ENCODE measurements at regions not wholly inside any gene's neighbourhood (a gene's known extent, or its start where the extent isn't known, plus 50 kb on each side); places are given as distances from the start of the nearest gene placed in this dataset.
"Not testable (repeated sequence)": the region's sequence is repeated elsewhere in the genome, so short reads cannot be mapped to it uniquely, and the experiment has no call there.

GRCh38 chr15:21357056-21357455 lies 83.2 kb downstream of the POTEB3 start:
- DNase-seq; intact Hi-C loops (cut with DNase I, micrococcal nuclease); ATAC-seq: not testable (repeated sequence)

GRCh38 chr15:21355944-21356343 lies 84.4 kb downstream of the POTEB3 start:
- DNase-seq; intact Hi-C loops (cut with DNase I, micrococcal nuclease); ATAC-seq: not testable (repeated sequence)

DNA sequence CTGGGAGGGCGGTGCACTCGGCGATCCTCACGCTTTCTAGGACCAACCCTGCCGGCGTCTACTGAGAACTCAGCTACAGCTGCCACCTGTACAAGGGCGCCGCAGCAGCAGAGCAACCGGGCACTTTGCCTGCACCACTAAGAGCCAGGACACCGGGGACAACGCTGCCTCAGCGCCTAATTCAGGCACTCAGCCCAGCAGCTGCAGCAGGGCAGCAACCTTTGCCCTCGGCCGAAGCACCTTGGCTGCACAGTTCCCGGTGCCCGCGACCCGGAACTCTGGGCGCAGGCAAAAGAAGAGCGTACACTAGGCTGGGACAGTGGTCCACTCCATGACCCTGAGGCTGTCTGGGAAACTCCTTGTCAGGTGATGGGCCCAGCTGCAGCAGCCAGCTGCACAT lies 85.7 kb downstream of the POTEB3 start:
- intact Hi-C loops (cut with DNase I, micrococcal nuclease); DNase-seq; ATAC-seq: not testable (repeated sequence)

DNA sequence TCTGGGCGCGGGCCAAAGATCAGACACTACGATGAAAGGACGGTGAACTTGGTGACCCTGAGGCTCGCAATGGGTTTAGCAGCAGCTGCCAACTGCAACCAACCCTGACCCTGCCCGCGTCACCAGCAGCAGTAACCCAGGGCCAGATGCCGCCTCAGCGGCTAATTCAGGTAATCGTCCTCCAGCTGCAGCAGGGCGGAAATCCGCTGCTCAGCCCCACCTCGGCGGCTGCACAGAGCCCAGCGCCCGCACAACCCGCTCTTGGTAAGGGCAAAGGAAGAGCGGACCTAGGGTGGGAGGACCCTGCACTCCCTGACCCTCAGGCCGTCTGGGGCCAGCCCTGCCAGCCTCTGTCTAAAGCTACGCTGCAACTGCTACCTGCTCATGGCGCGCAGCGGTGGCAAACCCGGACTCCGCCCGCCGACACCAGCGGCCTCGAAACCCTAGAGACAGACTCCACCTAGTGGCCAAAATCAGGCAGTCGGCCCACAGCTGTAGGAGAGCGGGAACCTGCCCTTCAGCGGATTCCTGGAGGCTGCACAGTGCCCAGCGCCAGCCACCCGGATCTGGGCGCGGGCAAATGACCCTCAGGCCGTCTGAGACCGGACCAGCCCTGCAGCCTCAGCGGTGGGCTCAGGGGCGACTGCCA lies 87.5 kb downstream of the POTEB3 start:
- peak; percentile 26 for ATAC-seq
- intact Hi-C loops (cut with DNase I, micrococcal nuclease); DNase-seq: not testable (repeated sequence)

GRCh38 chr15:21344960-21345359 lies 95.3 kb downstream of the POTEB3 start:
- DNase-seq; ATAC-seq; intact Hi-C loops (cut with DNase I, micrococcal nuclease): not testable (repeated sequence)

DNA sequence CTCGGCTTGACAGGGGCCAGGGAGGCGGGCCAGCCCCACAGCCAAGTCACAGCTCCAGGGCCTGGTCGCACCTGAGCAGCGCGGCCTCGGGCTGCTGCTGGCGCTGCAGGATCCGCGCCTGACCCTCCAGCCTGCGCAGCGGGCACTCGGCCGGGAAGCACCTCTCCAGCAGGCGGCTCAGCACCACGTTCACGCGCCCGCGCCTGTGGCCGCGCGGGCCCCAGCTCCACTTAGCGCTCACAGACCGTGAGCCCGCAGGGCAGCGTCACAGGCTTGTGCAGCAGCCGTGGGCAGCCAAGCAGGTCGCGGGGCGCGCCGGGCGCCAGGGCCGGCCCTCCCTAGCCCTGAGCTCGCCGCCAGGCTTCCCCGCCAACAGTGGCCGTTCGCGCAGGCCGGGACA lies 95.8 kb downstream of the POTEB3 start:
- intact Hi-C loops (cut with DNase I, micrococcal nuclease); DNase-seq; ATAC-seq: not testable (repeated sequence)

- DNase-seq; ATAC-seq; intact Hi-C loops (cut with DNase I, micrococcal nuclease): not testable (repeated sequence)
These were observed 103.3 kb downstream of the POTEB3 start for GRCh38 chr15:21337028-21337427.

GRCh38 chr15:21324720-21325460 lies 115.4 kb downstream of the POTEB3 start:
- intact Hi-C loops (cut with DNase I, micrococcal nuclease): not testable (repeated sequence)
- ATAC-seq: peak; percentile 86
- DNase-seq: peak in 1 of 2 donors; percentile 4

DNA sequence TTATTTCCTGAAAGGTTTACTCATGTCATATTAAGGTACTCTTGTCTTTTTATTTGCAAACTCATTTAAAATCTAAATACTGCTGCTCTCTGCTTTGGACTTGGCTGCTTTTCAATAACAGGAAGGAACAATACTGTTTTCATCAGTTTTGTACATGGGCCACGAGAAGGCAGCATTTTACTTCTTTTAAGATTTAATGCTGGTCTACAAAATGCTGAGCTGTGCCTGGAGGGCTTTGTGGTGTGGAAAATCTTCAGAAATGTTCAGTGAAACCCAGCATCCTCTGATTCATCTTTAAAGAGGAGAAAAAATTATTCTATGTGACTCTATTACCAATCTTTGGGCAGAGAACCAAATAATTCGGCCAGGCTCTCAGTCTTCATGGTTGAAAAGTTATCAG lies 155.9 kb downstream of the POTEB3 start:
- peak; percentile 71 for ATAC-seq
- DNase-seq; intact Hi-C loops (cut with DNase I, micrococcal nuclease): not testable (repeated sequence)

- ATAC-seq: peak; percentile 36
- DNase-seq; intact Hi-C loops (cut with DNase I, micrococcal nuclease): not testable (repeated sequence)
These were observed 157.1 kb downstream of the POTEB3 start for GRCh38 chr15:21283210-21283609.

DNA sequence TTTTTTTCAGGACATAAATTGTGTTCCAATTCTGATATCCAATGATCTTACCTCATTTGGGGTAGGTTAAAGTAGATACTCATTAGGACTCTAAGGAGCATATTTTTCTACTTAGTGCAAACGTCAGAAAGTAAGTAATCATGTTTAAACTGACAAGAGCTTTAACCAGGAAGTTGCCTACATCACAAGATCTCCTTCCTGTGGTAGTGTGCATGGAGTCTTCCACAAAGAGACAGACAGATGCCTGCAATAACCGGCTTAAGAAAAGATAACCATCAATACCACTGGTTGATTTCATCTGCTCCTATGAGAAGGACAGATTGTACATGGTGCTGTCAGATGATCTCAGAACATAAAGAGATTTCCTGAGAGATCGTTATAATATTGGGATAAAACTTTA lies 160.0 kb downstream of the POTEB3 start:
- ATAC-seq; DNase-seq; intact Hi-C loops (cut with DNase I, micrococcal nuclease): not testable (repeated sequence)

DNA sequence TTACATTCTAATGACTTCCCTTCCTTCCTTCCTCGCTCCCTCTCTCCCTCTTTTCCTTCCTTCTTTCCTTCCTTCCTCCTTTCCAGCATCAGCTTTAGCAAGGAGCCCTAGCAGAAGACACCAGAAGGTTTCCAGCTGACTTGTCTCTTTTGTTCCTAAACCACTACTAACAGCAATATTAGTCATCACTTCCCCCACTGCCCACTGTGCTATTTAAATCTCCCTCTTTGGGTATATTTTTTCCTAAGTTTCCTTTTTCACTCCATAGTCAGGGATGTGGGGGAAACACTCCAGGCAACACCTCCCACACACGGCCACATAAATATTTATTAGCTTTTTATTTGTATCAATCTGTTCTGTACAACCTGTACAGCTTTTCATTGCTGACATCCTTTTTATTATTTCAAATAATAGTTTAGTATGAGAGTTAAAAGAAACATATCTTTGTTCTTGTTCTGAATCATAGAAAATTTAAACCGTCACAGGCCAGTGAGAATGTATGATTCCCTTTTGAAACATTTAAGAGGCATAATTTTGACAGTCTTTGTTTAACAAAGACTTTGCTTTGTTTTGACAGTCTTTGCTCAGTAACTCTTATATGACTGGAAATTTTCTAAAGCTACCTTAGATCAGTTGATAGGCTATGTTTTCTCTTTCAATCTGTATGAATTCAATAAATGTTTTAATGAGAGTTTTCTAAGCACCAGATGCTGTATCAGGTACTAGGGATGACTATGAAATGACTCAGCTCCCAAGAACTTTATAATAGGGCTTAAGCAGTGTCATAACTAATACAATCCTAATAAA lies 167.9 kb downstream of the POTEB3 start:
- ATAC-seq; DNase-seq; intact Hi-C loops (cut with DNase I, micrococcal nuclease): not testable (repeated sequence)

DNA sequence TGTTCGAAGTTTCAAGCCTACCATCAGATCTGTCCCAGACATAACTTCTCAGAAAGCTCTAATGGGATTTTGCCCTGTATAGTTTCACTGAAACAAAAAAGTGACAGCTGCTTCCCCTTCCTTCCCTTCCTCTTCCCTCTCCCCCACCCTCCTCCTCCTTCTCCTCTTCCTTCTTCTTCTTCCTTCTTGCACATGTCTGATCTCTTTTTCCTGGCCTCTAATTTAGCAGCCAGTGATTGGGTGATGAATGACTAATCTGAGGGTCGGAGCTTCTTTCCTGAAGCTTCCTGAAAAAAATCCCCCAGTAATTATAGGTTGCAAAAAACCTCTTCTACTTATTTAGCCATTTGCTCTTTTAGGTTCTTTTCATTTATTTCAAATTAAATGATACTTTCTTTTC lies 168.7 kb downstream of the POTEB3 start:
- no peak for DNase-seq
- ATAC-seq: no peak
- intact Hi-C loops (cut with DNase I, micrococcal nuclease): no loop called here

- ATAC-seq (no peak), DNase-seq (no peak)
- intact Hi-C loops (cut with DNase I, micrococcal nuclease): no loop called here
These were observed 169.8 kb downstream of the POTEB3 start for GRCh38 chr15:21270474-21270873.

GRCh38 chr15:21269673-21270072 lies 170.6 kb downstream of the POTEB3 start:
- ATAC-seq; intact Hi-C loops (cut with DNase I, micrococcal nuclease); DNase-seq: not testable (repeated sequence)

GRCh38 chr15:21269121-21269520 lies 171.2 kb downstream of the POTEB3 start:
- ATAC-seq: no peak
- intact Hi-C loops (cut with DNase I, micrococcal nuclease): no loop called here
- no peak for DNase-seq

DNA sequence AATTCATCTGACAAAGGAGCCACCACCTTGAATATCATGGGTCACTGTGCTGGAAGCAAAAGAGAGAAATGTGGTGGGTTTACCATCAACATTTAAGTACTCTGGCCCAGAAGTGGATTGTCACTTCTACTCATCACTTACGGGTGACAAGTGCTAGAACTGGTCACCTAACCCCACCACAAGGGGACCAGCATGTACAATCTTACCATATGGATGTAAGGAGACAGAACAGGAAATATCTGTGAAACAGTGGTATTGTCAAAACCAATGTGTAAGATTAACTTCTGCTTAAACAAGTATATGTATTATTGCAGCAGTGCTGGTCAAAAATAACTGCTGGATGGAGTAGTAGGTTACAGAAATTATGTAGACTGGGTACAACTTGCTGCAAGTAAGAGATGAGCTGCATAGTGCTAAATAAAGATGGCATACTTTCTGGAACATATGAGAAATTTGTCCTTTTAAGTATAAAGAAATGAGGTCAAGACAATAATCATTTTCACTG lies 171.8 kb downstream of the POTEB3 start:
- intact Hi-C loops (cut with DNase I, micrococcal nuclease): no loop called here
- DNase-seq (no peak), ATAC-seq (no peak)

GRCh38 chr15:21267671-21268395 lies 172.5 kb downstream of the POTEB3 start:
- intact Hi-C loops (cut with DNase I, micrococcal nuclease): no loop called here
- DNase-seq (no peak), ATAC-seq (no peak)

GRCh38 chr15:21267226-21267625 lies 173.1 kb downstream of the POTEB3 start:
- intact Hi-C loops (cut with DNase I, micrococcal nuclease): no loop called here
- ATAC-seq (no peak), DNase-seq (no peak)

Data from left colon (tissue), 2 donors.